H1 (cell line): ENCODE measurements at regions not wholly inside any gene's neighbourhood (a gene's known extent, or its start where the extent isn't known, plus 50 kb on each side); places are given as distances from the start of the nearest gene placed in this dataset.
"Not testable (repeated sequence)": the region's sequence is repeated elsewhere in the genome, so short reads cannot be mapped to it uniquely, and the experiment has no call there.

ENCODE experiments used
- CTCF ChIA-PET: fragments of 300-600 bp; sonication (Branson Sonifier 250); formaldehyde crosslinking; loops from one replicate; lab custom pipeline; 2021; ENCODE audit not compliant: partially characterized antibody; lab: Charles Lee
- POLR2A ChIA-PET: fragments of 300-600 bp; sonication (Branson Sonifier 250); formaldehyde crosslinking; loops from one replicate; lab custom pipeline; 2021; ENCODE audit warnings: inconsistent platforms; ENCODE audit not compliant: partially characterized antibody; lab: Charles Lee
- DNase-seq, 2 experiments: peaks; one replicate each; pipeline versions ENCODE4 v3.0.0 to v3.0.0-alpha.2; 2010 to 2022; ENCODE audit warnings: low spot score in 2 of 2, low read depth in 1 of 2, mixed read lengths in 1 of 2
- FAIRE-seq: peaks from 2 replicates; lab custom pipeline; 2011; peaks lifted over from hg19 to GRCh38; lab: Jason Lieb, UNC
- H2AFZ ChIP-seq: 2 replicates; pipeline ENCODE4 v1.8.1; 2012; ENCODE audit warnings: low read length, inconsistent platforms
- H2AK5ac ChIP-seq: 2 replicates; pipeline ENCODE4 v1.6.1; 2013; ENCODE audit warnings: low read depth, low read length
- H2BK120ac ChIP-seq: replicated peaks from 2 replicates; pipeline ENCODE3; 2013; ENCODE audit warnings: low read depth, low read length, inconsistent platforms
- H2BK12ac ChIP-seq: 2 replicates; pipeline ENCODE4 v1.6.1; 2013; ENCODE audit warnings: low read depth, low read length
- H2BK15ac ChIP-seq: 2 replicates; pipeline ENCODE4 v1.6.1; 2013; ENCODE audit warnings: low read length
- H2BK20ac ChIP-seq: 2 replicates; pipeline ENCODE4 v1.6.1; 2013; ENCODE audit warnings: low read length
- H2BK5ac ChIP-seq: 2 replicates; pipeline ENCODE4 v1.6.1; 2013; ENCODE audit warnings: low read depth, low read length
- H3K14ac ChIP-seq: 2 replicates; pipeline ENCODE4 v1.6.1; 2013; ENCODE audit warnings: inconsistent platforms; ENCODE audit not compliant: insufficient read length
- H3K18ac ChIP-seq: 2 replicates; pipeline ENCODE4 v1.6.1; 2013; ENCODE audit warnings: low read length; ENCODE audit errors: extremely low read depth
- H3K23ac ChIP-seq: 2 replicates; pipeline ENCODE4 v1.6.1; 2013; ENCODE audit warnings: inconsistent platforms; ENCODE audit not compliant: insufficient read length
- H3K23me2 ChIP-seq: 2 replicates; pipeline ENCODE4 v1.6.1; 2013; ENCODE audit warnings: low read depth, low read length
- H3K27ac ChIP-seq: 2 replicates; pipeline ENCODE4 v1.6.1; 2011; ENCODE audit warnings: low read depth, low read length, inconsistent platforms
- H3K27me3 ChIP-seq, 4 experiments: replicated peaks in 1 of 4; 1 replicate in 1 of 4; 2 replicates in 3 of 4; pipeline versions ENCODE4 v1.6.1 to v1.8.1; 2011 to 2013; ENCODE audit warnings: low read length in 3 of 4, mild to moderate bottlenecking in 3 of 4, inconsistent platforms in 2 of 4, mixed read lengths in 2 of 4, moderate library complexity in 1 of 4; ENCODE audit not compliant: control insufficient read depth in 3 of 4, insufficient read depth in 3 of 4; ENCODE audit errors: extremely low read depth in 1 of 4
- H3K36me3 ChIP-seq, 4 experiments: 2 replicates each; pipeline versions ENCODE4 v1.6.1 to v1.8.1; 2011 to 2013; ENCODE audit warnings: mild to moderate bottlenecking in 4 of 4, low read length in 3 of 4, moderate library complexity in 2 of 4, control low read depth in 1 of 4, inconsistent platforms in 1 of 4; ENCODE audit not compliant: insufficient read depth in 4 of 4, control insufficient read depth in 2 of 4
- H3K4ac ChIP-seq: replicated peaks from 2 replicates; pipeline ENCODE3; 2013; ENCODE audit warnings: low read length, low read depth, mixed read lengths, inconsistent platforms; ENCODE audit not compliant: insufficient read length
- H3K4me1 ChIP-seq, 4 experiments: replicated peaks in 1 of 4; 1 replicate in 1 of 4; 2 replicates in 3 of 4; pipeline versions ENCODE4 v1.6.1 to v1.8.1; 2011 to 2013; ENCODE audit warnings: low read length in 3 of 4, inconsistent platforms in 2 of 4, mixed read lengths in 1 of 4; ENCODE audit not compliant: insufficient read depth in 4 of 4, control insufficient read depth in 3 of 4
- H3K4me2 ChIP-seq, 2 experiments: 2 replicates each; pipeline versions ENCODE4 v1.6.1 to v1.8.1; 2011 to 2013; ENCODE audit warnings: low read depth in 2 of 2, low read length in 2 of 2, control low read depth in 1 of 2, inconsistent platforms in 1 of 2, mild to moderate bottlenecking in 1 of 2; ENCODE audit not compliant: insufficient read depth in 1 of 2
- H3K4me3 ChIP-seq, 4 experiments: fragments of 200-600, 300-600 bp in 1 of 4; sonication (generic), shearing (Covaris generic), sonication (Bioruptor Twin) in 1 of 4; 2 replicates each; pipeline versions ENCODE4 v1.5.1 to v1.8.1; 2011 to 2016; ENCODE audit warnings: low read length in 4 of 4, low read depth in 3 of 4, control low read depth in 2 of 4, inconsistent platforms in 2 of 4, mild to moderate bottlenecking in 2 of 4, mixed read lengths in 1 of 4, moderate library complexity in 1 of 4; ENCODE audit not compliant: insufficient read depth in 2 of 4; ENCODE audit errors: extremely low read depth in 1 of 4
- H3K56ac ChIP-seq: replicated peaks from 2 replicates; pipeline ENCODE3; 2013; ENCODE audit warnings: low read depth, mild to moderate bottlenecking, mixed read lengths, low read length, inconsistent platforms; ENCODE audit not compliant: insufficient read length
- H3K79me1 ChIP-seq: 2 replicates; pipeline ENCODE4 v1.6.1; 2013; ENCODE audit warnings: low read depth, low read length, control low read depth
- H3K79me2 ChIP-seq, 2 experiments: 2 replicates each; pipeline versions ENCODE4 v1.6.1 to v1.8.1; 2012 to 2013; ENCODE audit warnings: low read length in 2 of 2, mild to moderate bottlenecking in 2 of 2, inconsistent platforms in 1 of 2; ENCODE audit not compliant: insufficient read depth in 2 of 2, control insufficient read depth in 1 of 2
- H3K9ac ChIP-seq, 4 experiments: replicated peaks in 1 of 4; 1 replicate in 1 of 4; 2 replicates in 3 of 4; pipeline versions ENCODE4 v1.6.1 to v1.8.1; 2011 to 2013; ENCODE audit warnings: low read depth in 3 of 4, low read length in 3 of 4, control low read depth in 2 of 4, mild to moderate bottlenecking in 2 of 4, moderate library complexity in 2 of 4, inconsistent platforms in 1 of 4; ENCODE audit errors: extremely low read depth in 1 of 4
- H3K9me3 ChIP-seq, 2 experiments: 2 replicates each; pipeline versions ENCODE4 v1.6.1 to v1.8.1; 2012 to 2013; ENCODE audit warnings: mild to moderate bottlenecking in 2 of 2, moderate library complexity in 2 of 2, control low read depth in 1 of 2, inconsistent platforms in 1 of 2, low read depth in 1 of 2, low read length in 1 of 2, mixed read lengths in 1 of 2; ENCODE audit not compliant: insufficient read depth in 2 of 2
- H4K20me1 ChIP-seq, 2 experiments: replicated peaks in 1 of 2; 2 replicates each; pipeline versions ENCODE3 to v1.8.1; 2011 to 2013; ENCODE audit warnings: inconsistent platforms in 2 of 2, low read length in 2 of 2, mild to moderate bottlenecking in 1 of 2; ENCODE audit not compliant: insufficient read depth in 2 of 2, control insufficient read depth in 1 of 2
- H4K5ac ChIP-seq: 2 replicates; pipeline ENCODE4 v1.6.1; 2013; ENCODE audit warnings: low read length, low read depth, mixed read lengths, inconsistent platforms; ENCODE audit not compliant: insufficient read length
- H4K8ac ChIP-seq: 2 replicates; pipeline ENCODE4 v1.8.0; 2013; ENCODE audit warnings: mild to moderate bottlenecking, moderate library complexity, low read length, inconsistent platforms; ENCODE audit not compliant: insufficient read depth; ENCODE audit errors: extremely low read depth
- H4K91ac ChIP-seq: replicated peaks from 2 replicates; pipeline ENCODE3; 2013; ENCODE audit warnings: low read length, mixed read lengths, inconsistent platforms; ENCODE audit not compliant: insufficient read length
- WGBS, 2 experiments: shearing (Covaris generic) in 1 of 2; methylation state at CpG; one replicate each; pipeline versions ENCODE4 v1.1.6 to v1.1.7; 2013 to 2015; ENCODE audit warnings: low lambda C conversion rate in 2 of 2, mixed read lengths in 2 of 2, inconsistent platforms in 1 of 2, low coverage in 1 of 2, missing lambda C conversion rate in 1 of 2; ENCODE audit not compliant: insufficient replicate concordance in 2 of 2, insufficient coverage in 1 of 2, insufficient read length in 1 of 2; ENCODE audit errors: extremely low coverage in 1 of 2, missing lambda C conversion rate in 1 of 2; 5-methylcytosine and 5-hydroxymethylcytosine counted together

DNA sequence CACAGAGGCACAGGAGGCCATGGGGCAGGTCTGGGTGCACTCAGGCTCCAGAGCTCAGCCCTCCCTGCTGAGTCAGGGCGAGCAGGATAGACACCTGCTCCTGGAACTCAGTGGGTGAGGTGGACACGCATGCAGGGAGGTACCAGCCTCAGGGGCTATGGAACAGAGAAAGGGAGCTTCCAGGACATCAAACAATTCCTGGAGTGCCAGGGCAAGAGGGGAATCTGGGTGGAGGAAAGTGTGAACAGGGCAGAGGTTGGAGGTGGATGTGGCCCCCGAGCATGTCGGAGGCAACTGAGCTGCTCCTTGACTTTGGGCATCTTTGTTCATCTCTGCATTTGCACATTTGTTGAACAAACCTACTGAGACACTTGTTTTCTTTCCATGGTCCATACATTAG is 2881.5 kb downstream of the RPIA start:
- H3K18ac ChIP-seq, POLR2A ChIA-PET, H3K79me2 ChIP-seq, H2AFZ ChIP-seq, H3K9ac ChIP-seq, H3K4ac ChIP-seq, CTCF ChIA-PET, H3K9me3 ChIP-seq, H4K20me1 ChIP-seq, H3K36me3 ChIP-seq, FAIRE-seq, H2BK120ac ChIP-seq, H3K4me2 ChIP-seq, H2BK5ac ChIP-seq, H3K23me2 ChIP-seq, H4K8ac ChIP-seq, H3K4me1 ChIP-seq, DNase-seq, H3K79me1 ChIP-seq, H4K91ac ChIP-seq, H3K23ac ChIP-seq, H3K4me3 ChIP-seq, H3K14ac ChIP-seq, H4K5ac ChIP-seq, H2BK20ac ChIP-seq, H3K56ac ChIP-seq, H2AK5ac ChIP-seq, H2BK15ac ChIP-seq, H2BK12ac ChIP-seq, H3K27ac ChIP-seq: not testable (repeated sequence)
- peaks cover 0 to 12% (median 7%) of the 10 kb centered on the region in 4 experiments; a peak in 5 of 7 replicates for H3K27me3 ChIP-seq
- WGBS, 2 experiments = 89% methylated on average over 4 of the region's 4 CpGs; no CpG with 5 or more reads in 1 of the 2 experiments

DNA sequence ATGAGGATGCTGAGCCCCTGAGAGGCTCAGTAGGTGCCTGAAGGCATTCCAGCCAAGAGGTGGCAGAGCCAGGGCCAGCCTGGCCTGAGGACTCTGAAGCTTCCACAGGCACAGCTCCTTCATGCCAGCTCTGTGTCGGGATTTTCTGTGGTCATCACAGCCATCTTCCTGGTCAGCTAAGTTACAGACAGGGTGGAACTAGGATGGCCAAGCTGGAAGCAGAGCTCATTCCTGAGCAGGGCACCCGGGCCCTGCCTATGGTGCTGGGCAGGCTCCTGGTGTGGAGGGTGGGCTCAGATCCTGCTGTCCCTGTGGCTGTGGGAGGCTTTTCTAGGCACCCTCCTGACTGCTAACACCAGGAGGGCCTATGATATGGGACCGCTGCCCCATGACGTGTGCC is 2882.3 kb downstream of the RPIA start:
- H2BK15ac ChIP-seq, H3K9me3 ChIP-seq, H2BK120ac ChIP-seq, H2BK12ac ChIP-seq, H4K20me1 ChIP-seq, H3K36me3 ChIP-seq, H2AFZ ChIP-seq, H3K18ac ChIP-seq, H4K5ac ChIP-seq, H3K9ac ChIP-seq, CTCF ChIA-PET, FAIRE-seq, H3K4me2 ChIP-seq, H3K79me2 ChIP-seq, H2BK20ac ChIP-seq, H3K23ac ChIP-seq, DNase-seq, H3K4me3 ChIP-seq, H3K4me1 ChIP-seq, H3K14ac ChIP-seq, H3K4ac ChIP-seq, POLR2A ChIA-PET, H2AK5ac ChIP-seq, H3K79me1 ChIP-seq, H4K8ac ChIP-seq, H2BK5ac ChIP-seq, H3K23me2 ChIP-seq, H4K91ac ChIP-seq, H3K27ac ChIP-seq, H3K56ac ChIP-seq: not testable (repeated sequence)
- WGBS, 2 experiments = 93% methylated on average over 2 of the region's 4 CpGs; no CpG with 5 or more reads in 1 of the 2 experiments
- H3K27me3 ChIP-seq = peaks cover 0 to 12% (median 7%) of the 10 kb centered on the region in 4 experiments; a peak in 5 of 7 replicates
